HG02759 (cell line): ENCODE measurements at regions not wholly inside any gene's neighbourhood (a gene's known extent, or its start where the extent isn't known, plus 50 kb on each side); places are given as distances from the start of the nearest gene placed in this dataset.
A peak's percentile ranks its signal among the peaks of the same experiment; 100 is the strongest.
"Not testable (repeated sequence)": the region's sequence is repeated elsewhere in the genome, so short reads cannot be mapped to it uniquely, and the experiment has no call there.

Experiments
- ATAC-seq: cut with Tn5 transposase; IDR thresholded peaks from one replicate; pipeline ENCODE4 v1.9.1; 2021; ENCODE audit warnings: mild to moderate bottlenecking, moderate library complexity; ENCODE audit not compliant: unreplicated experiment

DNA sequence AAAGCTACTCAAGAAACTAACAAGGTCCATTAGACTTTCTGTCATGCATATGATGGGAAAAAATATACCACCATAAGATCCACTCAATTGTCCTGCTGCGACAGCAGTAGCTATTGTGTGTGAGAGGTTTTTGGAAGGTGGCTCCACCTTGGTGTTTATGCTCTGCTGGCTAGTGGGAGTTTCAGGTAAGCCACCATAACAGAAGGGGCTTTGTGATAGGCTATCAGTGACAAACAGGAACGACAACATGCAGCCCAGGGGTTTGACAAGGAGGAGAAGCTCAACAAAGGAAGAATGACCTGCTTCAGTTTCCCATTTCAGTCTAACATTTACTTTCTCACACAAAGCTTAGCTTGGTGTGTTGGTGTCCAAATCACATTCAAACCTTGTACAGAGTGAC, 182.6 kb downstream of the ATOH1 start:
- ATAC-seq = no peak

DNA sequence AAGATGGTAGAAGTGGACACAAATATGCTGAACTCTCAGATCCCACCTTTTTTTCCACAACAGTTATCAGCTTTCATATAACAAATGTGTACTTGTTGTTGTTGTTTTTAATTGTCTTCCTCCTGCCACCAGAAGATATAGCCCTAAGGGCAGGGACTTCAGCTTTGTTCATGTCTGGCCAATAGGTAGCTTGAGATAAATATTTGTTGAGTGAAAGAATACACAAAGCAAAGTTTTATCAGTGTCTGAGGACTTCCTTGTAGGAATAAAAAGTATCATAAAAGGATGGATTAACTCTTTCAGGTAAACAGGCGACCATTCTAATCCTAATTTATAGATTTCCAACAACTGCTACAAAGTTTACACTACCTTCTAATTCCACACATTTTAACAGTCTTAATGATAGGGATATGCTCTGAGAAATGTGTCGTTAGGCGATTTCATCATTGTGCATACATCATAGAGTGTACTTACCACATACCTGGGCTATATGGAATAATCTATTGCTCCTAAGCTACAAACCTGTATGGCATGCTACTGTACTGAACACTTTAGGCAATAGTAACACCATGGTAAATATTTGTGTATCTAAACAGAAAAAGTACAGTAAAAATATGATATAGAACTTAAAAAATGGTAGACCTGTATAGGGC, 186.1 kb downstream of the ATOH1 start:
- no peak for ATAC-seq

DNA sequence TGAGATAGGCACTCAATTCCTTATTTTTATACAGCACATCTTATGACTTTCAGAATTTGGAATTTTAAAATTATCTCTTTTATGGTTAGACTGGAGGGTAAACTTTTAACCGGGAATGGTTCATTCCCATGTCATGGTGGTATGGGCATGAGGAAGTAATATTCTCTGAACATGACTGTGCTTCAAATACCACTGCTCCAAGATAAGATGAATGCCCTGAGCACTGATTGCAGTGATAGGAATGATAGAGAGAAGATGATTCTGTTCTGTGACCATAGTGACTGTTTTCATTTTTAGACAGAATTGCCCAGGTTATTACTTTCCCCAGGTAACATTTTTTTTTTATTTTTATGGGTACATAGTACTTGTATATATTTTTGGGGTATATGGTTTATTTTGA, 187.4 kb downstream of the ATOH1 start:
- no peak for ATAC-seq

DNA sequence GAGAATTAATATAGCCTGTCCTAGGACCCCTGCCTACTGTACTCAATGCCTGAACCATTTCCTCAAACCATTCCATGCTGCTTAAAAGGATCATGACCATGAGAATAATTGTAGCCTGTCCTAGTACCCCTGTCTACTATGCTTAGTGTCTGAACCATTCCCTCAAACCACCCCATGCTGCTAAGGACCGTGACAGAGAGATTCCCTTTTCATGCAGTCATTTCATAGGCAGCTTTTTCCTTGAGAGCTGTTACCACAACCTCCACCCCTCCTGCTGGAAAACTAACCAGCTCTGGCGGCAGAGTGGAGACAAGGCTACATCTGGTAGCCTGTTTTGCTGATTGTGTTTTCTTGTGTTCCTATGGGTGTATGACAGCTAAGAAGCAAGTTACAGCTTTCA, 174.9 kb upstream of the SMARCAD1 start:
- no peak for ATAC-seq

DNA sequence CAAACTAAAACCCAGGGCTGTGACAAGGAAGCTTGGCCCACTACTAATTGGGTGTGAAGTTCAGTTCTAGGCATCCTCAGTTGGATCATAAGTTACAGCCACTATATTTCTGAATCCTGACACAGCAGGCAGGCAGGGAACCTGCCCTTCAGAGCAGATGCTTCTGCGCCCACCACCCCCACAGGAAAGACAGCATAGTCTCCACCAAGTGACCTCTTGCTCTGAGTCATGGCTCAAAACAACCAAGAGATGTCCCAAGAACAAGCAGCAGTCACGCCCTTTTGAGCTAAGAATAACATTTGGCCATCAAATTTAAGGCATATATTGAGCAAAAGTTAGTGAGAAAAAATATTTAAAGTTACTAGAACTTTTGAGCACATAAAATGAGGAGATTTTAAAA, 170.7 kb upstream of the SMARCAD1 start:
- ATAC-seq = peak; percentile 82

DNA sequence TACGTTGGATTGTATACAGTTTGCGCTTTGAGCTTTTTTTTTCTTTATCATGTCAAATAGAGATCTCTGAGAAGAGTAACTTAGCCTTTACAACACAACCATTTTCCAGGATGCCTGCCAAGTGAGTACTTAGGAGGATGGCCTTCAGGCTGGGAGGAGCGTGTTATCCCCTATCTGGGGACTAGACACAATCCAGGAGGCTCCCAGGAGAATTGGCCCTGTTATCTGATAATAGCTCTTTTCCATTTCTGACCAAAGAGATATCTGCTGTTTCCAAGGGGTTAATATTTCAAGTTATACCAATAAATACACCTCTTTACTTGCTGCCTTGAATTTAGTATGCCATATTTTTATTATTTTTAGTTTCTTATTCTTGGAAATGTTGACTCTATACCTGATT, 169.5 kb upstream of the SMARCAD1 start:
- ATAC-seq = no peak

DNA sequence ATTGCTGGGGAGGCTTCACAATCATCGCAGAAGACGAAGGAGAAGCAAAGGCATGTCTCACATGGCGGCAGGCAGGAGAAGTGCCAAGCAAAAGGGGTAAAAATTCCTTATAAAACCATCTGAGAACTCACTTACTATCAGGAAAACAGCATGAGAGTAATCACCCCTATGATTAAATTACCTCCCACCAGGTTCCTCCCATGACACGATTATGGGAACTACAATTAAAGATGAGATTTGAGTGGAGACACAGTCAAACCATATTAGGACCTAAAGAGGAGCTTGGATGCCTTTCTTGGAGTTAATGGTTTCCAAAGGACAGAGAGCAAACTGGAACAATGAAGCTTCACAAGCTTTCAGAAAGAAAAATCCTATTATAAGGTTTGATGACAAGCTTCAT, 168.4 kb upstream of the SMARCAD1 start:
- no peak for ATAC-seq

DNA sequence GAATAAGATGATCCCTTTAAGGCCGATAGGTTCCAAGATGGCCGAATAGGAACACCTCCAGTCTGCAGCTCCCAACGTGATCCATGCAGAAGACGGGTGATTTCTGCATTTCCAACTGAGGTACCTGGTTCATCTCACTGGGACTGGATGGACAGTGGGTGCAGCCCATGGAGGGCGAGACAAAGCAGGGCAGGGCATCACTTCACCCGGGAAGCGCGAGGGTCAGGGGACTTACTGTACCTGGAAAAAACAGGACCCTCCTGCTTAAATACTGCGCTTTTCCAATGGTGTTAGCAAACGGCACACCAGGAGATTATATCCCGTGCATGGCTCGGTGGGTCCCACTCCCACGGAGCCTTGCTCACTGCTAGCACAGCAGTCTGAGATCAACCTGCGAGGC, 163.2 kb upstream of the SMARCAD1 start:
- not testable (repeated sequence) for ATAC-seq

DNA sequence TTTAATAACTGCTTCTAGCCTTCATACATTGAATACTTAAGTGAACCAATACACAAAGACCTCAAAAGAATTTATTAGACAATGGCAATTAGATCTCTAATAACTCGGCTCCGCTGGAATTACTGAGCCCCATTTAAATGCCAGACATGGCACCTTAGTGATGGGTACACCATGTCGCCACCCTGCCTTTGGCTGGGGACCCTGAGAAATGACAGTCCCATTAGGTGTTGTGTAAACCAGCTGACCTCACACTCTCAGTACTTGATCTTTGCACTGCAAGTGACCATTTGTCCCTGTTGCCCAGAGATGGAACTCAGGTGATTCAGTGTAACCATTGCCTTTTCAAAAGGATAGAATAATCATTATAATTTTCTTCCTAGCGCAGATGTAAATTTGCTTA, 144.6 kb upstream of the SMARCAD1 start:
- ATAC-seq = no peak

DNA sequence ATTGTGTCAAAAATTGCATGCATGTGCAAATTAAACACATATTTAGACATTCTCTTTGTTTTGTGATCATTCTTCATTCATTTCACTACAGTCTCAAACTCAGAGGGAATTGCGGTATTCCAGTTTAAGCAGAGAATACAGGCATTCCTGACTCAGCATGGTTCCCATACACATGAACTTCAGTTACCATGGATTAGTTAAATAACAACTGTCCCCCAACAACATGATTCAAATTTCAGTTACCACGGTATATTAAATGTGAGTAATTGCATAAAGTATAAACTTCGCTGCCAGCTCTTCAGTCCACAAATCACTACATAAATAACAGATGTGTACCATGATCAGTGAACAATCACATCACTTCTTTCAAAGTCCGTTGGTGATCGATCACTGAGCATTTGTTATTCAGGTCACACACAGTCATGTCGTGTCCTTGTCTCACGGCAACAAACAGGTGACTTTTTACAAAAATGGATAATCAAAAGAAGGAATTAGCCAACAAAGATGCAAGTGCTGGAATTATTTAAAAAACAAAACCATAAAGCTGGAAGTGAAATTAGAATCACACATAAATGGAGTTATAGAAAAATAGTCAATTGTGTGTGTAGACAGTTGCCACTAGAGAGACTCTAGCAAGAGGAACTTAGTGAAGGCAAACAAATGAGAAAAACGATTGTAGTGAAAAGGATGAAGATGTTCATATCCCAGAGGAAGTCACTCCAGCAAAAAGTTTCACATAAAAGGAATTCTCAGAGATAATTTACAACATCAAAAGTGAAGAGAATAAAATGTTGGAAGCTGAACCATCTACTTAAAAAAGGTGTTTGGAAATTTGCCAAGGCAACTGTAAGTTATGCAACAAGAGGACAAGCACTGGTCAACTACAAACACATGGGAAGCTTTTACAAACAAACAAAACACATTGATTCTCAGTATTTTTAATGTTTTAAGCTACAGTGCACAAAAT, 138.6 kb upstream of the SMARCAD1 start:
- no peak for ATAC-seq

DNA sequence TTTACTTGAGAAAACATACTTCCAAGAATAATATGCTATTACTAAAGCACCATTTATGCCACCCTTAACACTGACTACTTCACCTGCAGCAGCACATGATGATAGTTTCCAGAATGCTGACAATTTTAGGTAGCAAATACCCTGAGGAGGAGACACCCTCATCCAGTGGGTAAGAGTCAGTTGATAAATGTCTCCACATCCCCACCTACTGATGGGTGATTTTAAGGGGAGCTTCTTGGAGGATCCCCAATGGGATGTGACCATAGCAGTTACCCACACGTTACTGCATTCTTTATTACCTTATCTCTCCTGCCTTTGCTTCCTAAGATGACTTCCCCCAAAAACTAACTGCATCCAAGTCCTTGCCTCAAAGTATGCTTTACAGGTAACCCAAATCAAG, 131.2 kb upstream of the SMARCAD1 start:
- no peak for ATAC-seq

DNA sequence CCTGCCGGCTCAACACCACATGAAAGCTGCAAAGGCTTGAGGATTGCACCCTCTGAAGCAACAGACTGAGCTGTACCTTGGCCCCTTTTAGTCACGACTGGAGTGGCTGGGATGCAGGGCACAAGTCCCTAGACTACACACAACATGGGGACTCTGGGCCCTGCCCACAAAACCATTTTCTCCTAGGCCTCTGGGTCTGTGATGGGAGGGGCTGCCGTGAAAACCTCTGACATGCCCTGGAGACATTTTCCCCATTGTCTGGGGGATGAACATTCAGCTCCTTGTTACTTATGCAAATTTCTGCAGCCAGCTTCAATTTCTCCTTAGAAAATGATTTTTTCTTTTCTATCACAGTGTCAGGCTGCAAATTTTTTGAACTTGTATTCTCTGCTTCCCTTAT, 123.5 kb upstream of the SMARCAD1 start:
- no peak for ATAC-seq

DNA sequence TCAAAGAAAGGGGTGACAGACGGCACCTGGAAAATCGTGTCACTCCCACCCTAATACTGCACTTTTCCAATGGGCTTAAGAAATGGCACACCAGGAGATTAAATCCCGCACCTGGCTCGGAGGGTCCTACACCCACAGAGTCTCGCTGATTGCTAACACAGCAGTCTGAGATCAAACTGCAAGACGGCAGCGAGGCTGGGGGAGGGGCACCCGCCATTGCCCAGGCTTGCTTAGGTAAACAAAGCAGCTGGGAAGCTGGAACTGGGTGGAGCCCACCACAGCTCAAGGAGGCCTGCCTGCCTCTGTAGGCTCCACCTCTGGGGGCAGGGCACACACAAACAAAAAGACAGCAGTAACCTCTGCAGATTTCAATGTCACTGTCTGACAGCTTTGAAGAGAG, 108.5 kb upstream of the SMARCAD1 start:
- ATAC-seq = not testable (repeated sequence)

DNA sequence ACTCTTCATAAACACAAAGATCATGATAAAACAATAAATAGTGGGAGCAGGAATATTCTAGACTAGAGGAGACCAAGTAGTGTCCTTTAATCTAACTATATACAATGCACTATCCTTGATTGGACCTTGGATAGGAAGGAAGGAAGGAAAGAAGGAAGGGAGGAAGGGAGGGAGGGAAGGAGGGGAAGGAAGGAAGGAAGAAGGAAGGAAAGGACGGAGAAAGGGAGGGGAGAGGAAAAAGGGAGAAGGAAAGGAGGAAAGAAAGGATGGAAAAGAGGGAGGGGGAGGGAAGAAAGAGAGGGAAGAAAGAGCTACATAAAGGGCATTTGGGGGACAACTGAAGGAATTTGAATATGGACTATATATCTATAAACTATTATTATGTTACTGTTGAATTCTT, 95.0 kb upstream of the SMARCAD1 start:
- no peak for ATAC-seq

DNA sequence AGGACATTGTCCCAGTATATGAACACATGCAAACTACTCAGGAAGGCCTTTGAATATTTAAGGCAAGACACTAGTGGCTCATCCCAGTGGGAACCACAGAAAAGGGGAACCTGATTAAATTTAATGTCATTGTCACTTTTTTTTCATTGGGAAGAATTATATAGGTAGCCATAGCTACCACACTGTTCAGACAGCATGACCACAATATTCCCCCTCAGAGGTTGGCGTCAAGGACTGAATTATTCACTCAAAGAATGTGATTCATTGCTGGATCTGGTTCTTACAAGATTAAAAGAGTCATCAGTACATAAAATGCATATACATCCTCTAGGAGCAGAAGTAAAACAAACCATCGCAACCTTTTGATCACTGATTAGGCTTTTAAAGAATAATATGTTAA, 92.0 kb upstream of the SMARCAD1 start:
- no peak for ATAC-seq

DNA sequence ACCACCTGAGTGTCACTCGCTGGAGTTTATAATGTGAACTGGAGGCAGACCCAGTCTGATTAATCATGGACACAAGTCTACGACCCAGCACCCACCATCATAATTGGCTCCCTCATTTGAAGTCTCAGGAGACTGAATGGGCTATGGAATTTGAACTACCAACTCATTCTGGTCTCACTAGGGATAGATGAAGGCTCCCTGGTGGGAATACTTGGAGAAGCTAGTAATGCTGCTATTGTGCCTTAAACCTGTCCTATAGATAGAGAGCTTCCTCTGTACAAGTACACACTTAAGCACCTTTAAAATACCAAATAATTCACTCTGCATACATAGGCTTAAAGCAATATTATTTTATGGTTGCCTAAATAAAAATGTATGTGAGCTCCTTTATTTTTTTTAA, 90.8 kb upstream of the SMARCAD1 start:
- ATAC-seq = no peak

DNA sequence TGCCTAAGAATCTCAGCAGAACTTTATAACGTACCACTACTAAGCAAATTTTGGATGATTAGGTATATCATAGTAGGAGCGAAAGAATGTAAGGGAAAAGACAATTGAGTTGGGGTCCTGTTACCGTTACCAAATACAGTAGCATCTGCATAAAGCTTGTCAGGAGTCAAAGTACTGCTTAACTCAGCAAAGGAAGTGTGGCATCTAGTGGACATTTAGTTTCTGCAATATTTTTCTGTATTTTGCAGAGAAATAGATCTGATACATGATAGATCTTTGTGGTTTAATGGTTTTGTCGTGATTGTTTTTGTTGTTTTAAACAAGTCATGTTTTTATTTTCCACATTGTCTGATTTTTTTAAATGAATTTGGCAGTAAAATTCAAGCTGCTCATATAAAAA, 81.0 kb upstream of the SMARCAD1 start:
- no peak for ATAC-seq

DNA sequence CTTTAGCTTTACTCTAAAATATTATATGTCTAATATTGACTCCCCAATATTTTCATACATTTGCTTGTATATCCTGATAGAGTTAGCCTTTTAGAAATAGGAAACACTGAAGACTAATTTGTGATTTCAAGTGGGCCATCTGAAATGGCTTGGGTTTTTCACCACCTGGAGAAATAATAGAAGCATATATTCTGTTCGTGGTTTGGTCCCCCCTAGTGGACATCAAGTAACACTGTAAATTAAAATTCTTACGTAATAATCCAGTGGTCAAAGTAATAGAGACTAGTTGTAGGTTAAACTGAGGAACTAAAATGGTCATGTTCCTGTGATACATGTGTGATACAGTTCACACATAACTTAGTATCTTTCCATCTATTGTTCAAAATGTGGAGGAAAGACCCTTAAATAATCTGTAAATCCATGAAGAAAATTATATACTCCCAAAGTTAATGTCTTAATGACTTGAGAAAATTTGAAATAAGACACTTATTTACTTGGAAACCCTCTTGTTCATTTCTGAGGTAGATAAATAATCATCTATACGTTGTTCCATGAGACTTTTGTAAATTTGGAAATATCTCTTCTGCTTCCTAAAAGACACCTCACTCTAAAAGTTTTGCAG, 79.8 kb upstream of the SMARCAD1 start:
- ATAC-seq = peak; percentile 72

DNA sequence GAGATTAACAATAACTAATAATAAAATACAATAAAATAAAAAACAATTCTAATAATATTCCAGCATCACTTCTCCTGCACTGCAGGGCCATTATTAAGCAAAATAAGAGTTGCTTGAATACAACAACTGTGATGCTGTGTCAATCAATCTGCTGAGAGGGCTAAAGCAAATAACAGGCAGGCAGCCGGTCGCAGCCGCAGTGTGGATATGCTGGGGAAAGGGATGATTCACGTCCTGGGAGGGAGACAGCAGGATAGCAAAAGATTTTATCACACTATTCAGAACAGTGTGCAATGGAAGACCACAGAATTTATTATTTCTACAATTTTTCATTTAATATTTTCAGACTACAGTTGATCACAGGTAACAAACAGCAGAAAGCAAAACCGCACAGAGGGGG, 76.5 kb upstream of the SMARCAD1 start:
- no peak for ATAC-seq

DNA sequence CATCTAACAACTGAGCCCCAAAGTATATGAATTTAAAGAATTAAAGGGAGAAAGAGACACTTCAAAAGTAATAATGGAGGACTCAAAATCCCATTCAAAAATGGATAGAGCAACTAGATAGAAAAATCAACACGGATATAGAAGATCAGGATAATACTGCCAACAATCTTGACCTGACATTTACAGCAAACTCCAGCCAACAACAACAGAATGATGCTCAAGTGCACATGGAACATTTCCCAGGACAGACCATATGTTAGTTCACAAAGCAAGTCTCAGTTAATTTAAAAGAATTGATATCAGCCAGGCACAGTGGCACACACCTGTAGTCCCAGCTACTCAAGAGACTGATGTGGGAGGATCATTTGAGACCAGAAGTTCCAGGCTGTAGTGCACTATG, 72.0 kb upstream of the SMARCAD1 start:
- ATAC-seq = no peak

DNA sequence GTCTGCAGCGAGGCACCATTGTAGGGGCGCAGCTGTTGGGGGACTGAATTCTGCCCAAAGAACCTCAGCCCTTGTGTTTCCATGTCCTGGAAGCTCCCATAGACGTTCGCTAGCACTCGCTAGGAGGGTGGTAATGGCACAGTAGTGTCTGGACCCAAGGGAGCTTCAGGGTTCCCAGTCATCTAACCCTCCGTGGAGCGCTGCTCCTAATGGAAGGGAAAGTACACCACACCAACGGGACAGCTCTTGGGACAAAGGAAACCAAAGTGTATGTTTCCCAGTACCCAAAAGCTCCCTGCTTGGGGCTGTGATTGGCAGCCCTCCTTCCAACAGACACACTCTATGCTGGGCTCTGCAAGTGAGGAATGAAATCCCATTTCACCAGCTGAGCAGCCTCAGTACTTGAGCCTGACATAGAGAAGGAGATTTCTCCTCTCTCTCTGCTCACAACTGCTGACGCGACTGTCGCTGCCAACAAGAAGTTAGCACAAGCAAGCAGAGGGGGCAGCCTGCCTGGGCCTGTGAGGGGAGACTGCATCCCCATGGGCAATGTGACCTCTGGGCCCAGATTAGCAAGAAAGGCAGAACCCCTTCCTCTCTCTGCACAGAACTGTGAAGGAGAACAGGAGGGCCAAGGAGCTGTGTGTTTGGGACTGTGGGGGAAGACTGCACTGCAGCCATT, 67.6 kb upstream of the SMARCAD1 start:
- ATAC-seq = no peak
